Muscle of leg (tissue), 3 donors: ENCODE measurements at regions not wholly inside any gene's neighbourhood (a gene's known extent, or its start where the extent isn't known, plus 50 kb on each side); places are given as distances from the start of the nearest gene placed in this dataset.

Experiments
- DNase-seq: peaks from one replicate; pipeline ENCODE4 v3.0.0; 2013
- H3K27ac ChIP-seq: one replicate; pipeline ENCODE4 v1.5.1; 2013; ENCODE audit warnings: mild to moderate bottlenecking, low read length, control low read depth
- H3K27me3 ChIP-seq: one replicate; pipeline ENCODE4 v1.6.1; 2013; ENCODE audit warnings: low read length; ENCODE audit not compliant: control insufficient read depth, insufficient read depth
- H3K36me3 ChIP-seq: one replicate; pipeline ENCODE4 v1.6.1; 2013; ENCODE audit warnings: low read length; ENCODE audit not compliant: control insufficient read depth, insufficient read depth
- H3K4me1 ChIP-seq: one replicate; pipeline ENCODE4 v1.6.1; 2013; ENCODE audit warnings: low read length; ENCODE audit not compliant: control insufficient read depth, insufficient read depth
- H3K4me3 ChIP-seq: one replicate; pipeline ENCODE4 v1.5.1; 2013; ENCODE audit warnings: low read length, control low read depth
- H3K9me3 ChIP-seq: replicated peaks from 2 replicates; pipeline ENCODE4 v1.6.1; 2013; ENCODE audit warnings: low read depth, low read length; ENCODE audit not compliant: control insufficient read depth
- WGBS: methylation state at CpG from one replicate; pipeline ENCODE4 v1.1.5; 2013; ENCODE audit warnings: missing lambda C conversion rate; ENCODE audit not compliant: insufficient coverage; 5-methylcytosine and 5-hydroxymethylcytosine counted together

GRCh38 chr22:47645923-47646322 lies 883.5 kb downstream of the TBC1D22A start:
- no peaks in the 10 kb centered on the region for H3K4me1 ChIP-seq
- DNase-seq = no peak
- no peak overlapping the region for H3K27ac ChIP-seq
- no peaks in the 10 kb centered on the region for H3K36me3 ChIP-seq
- peaks cover 2% of the 10 kb centered on the region for H3K27me3 ChIP-seq
- WGBS = no CpG with 5 or more reads among the region's 2 CpGs
- H3K4me3 ChIP-seq = no peak overlapping the region
- H3K9me3 ChIP-seq = no peaks in the 10 kb centered on the region

GRCh38 chr22:47645450-47645914 lies 883.0 kb downstream of the TBC1D22A start:
- no peaks in the 10 kb centered on the region for H3K36me3 ChIP-seq
- H3K9me3 ChIP-seq = no peaks in the 10 kb centered on the region
- WGBS = 84% methylated on average over 3 of the region's 4 CpGs
- peaks cover 2% of the 10 kb centered on the region for H3K27me3 ChIP-seq
- H3K4me1 ChIP-seq = no peaks in the 10 kb centered on the region
- H3K4me3 ChIP-seq = no peak overlapping the region
- no peak for DNase-seq
- no peak overlapping the region for H3K27ac ChIP-seq

- no peak overlapping the region for H3K27ac ChIP-seq
- H3K36me3 ChIP-seq = no peaks in the 10 kb centered on the region
- no peak overlapping the region for H3K4me3 ChIP-seq
- peaks cover 15% of the 10 kb centered on the region for H3K9me3 ChIP-seq
- H3K27me3 ChIP-seq = no peaks in the 10 kb centered on the region
- 54% methylated on average over 5 of the region's 7 CpGs for WGBS
- peaks cover 2% of the 10 kb centered on the region for H3K4me1 ChIP-seq
- no peak for DNase-seq
Observed at GRCh38 chr22:47634347-47634746, 871.9 kb downstream of the TBC1D22A start.

GRCh38 chr22:47633111-47633510 lies 870.7 kb downstream of the TBC1D22A start:
- Histone ChIP-seq H3K4me1 (peaks cover 7% of the 10 kb centered on the region), H3K9me3 (peaks cover 7% of the 10 kb centered on the region), H3K4me3 (no peak overlapping the region), H3K27ac (no peak overlapping the region), H3K27me3 (no peaks in the 10 kb centered on the region), H3K36me3 (no peaks in the 10 kb centered on the region)
- WGBS = 86% methylated on average over 4 of the region's 6 CpGs
- DNase-seq = no peak

GRCh38 chr22:47632701-47633100 lies 870.3 kb downstream of the TBC1D22A start:
- H3K9me3 ChIP-seq = peaks cover 7% of the 10 kb centered on the region
- DNase-seq = no peak
- H3K27ac ChIP-seq = no peak overlapping the region
- 41% methylated on average over 7 of the region's 10 CpGs for WGBS
- H3K4me3 ChIP-seq = no peak overlapping the region
- H3K4me1 ChIP-seq = peaks cover 7% of the 10 kb centered on the region
- H3K27me3 ChIP-seq = no peaks in the 10 kb centered on the region
- no peaks in the 10 kb centered on the region for H3K36me3 ChIP-seq

GRCh38 chr22:47631571-47632102 lies 869.2 kb downstream of the TBC1D22A start:
- no peak for DNase-seq
- H3K4me3 ChIP-seq = no peak overlapping the region
- peaks cover 2% of the 10 kb centered on the region for H3K9me3 ChIP-seq
- peaks cover 12% of the 10 kb centered on the region for H3K4me1 ChIP-seq
- WGBS = 92% methylated on average over 31 of the region's 31 CpGs
- no peak overlapping the region for H3K27ac ChIP-seq
- no peaks in the 10 kb centered on the region for H3K27me3 ChIP-seq
- no peaks in the 10 kb centered on the region for H3K36me3 ChIP-seq

- no peak for DNase-seq
- no peaks in the 10 kb centered on the region for H3K9me3 ChIP-seq
- H3K4me3 ChIP-seq = no peak overlapping the region
- 79% methylated on average over 22 of the region's 22 CpGs for WGBS
- no peaks in the 10 kb centered on the region for H3K36me3 ChIP-seq
- no peak overlapping the region for H3K27ac ChIP-seq
- no peaks in the 10 kb centered on the region for H3K27me3 ChIP-seq
- peaks cover 12% of the 10 kb centered on the region for H3K4me1 ChIP-seq
Observed at GRCh38 chr22:47630741-47631534, 868.5 kb downstream of the TBC1D22A start.

- Histone ChIP-seq H3K9me3 (no peaks in the 10 kb centered on the region), H3K36me3 (no peaks in the 10 kb centered on the region), H3K27ac (no peak overlapping the region), H3K4me1 (peaks cover 12% of the 10 kb centered on the region), H3K4me3 (no peak overlapping the region), H3K27me3 (no peaks in the 10 kb centered on the region)
- 63% methylated on average over 9 of the region's 11 CpGs for WGBS
- no peak for DNase-seq
Observed at GRCh38 chr22:47629791-47630655, 867.6 kb downstream of the TBC1D22A start.

- H3K27me3 ChIP-seq = no peaks in the 10 kb centered on the region
- DNase-seq = peak; percentile 16
- 50% methylated on average over 17 of the region's 18 CpGs for WGBS
Observed at GRCh38 chr22:47629273-47629711, 866.8 kb downstream of the TBC1D22A start.

More at GRCh38 chr22:47629273-47629711, 866.8 kb downstream of the TBC1D22A start:
- H3K27ac ChIP-seq = no peak overlapping the region
- H3K9me3 ChIP-seq = no peaks in the 10 kb centered on the region
- H3K36me3 ChIP-seq = no peaks in the 10 kb centered on the region
- no peak overlapping the region for H3K4me3 ChIP-seq
- H3K4me1 ChIP-seq = peaks cover 12% of the 10 kb centered on the region
